Gastrocnemius medialis (tissue), 4 donors: ENCODE measurements at regions not wholly inside any gene's neighbourhood (a gene's known extent, or its start where the extent isn't known, plus 50 kb on each side); places are given as distances from the start of the nearest gene placed in this dataset.

Experiments
- ATAC-seq, 2 donors: fragments of 150-250 bp; one replicate each; pipeline ENCODE4 v1.9.1; 2016
- DNase-seq, 2 donors: peaks; one replicate each; pipeline ENCODE4 v3.0.0-alpha.2; 2019
- H3K27ac ChIP-seq, 4 donors: fragments of 200-600 bp; sonication (generic); 1 replicate in 1 of 4; 2 replicates in 3 of 4; pipeline ENCODE4 v1.5.1; 2016 to 2018; ENCODE audit warnings: mild to moderate bottlenecking in 2 of 4, moderate library complexity in 1 of 4
- H3K27me3 ChIP-seq, 3 donors: fragments of 200-600 bp; sonication (generic) in 2 of 3; 1 replicate in 1 of 3; 2 replicates in 2 of 3; pipeline versions ENCODE4 v1.5.1 to v1.6.0; 2016 to 2019; ENCODE audit warnings: mild to moderate bottlenecking in 1 of 3, moderate library complexity in 1 of 3
- H3K36me3 ChIP-seq, 2 donors: fragments of 200-600 bp; sonication (generic) in 1 of 2; one replicate each; pipeline ENCODE4 v1.5.1; 2017 to 2018
- H3K4me1 ChIP-seq, 2 donors: fragments of 200-600 bp; sonication (generic) in 1 of 2; one replicate each; pipeline ENCODE4 v1.5.1; 2016 to 2017; ENCODE audit warnings: mild to moderate bottlenecking in 2 of 2
- H3K4me3 ChIP-seq, 4 donors: fragments of 200-600 bp; sonication (generic) in 3 of 4; 1 replicate in 1 of 4; 2 replicates in 3 of 4; pipeline ENCODE4 v1.5.1; 2016 to 2019; ENCODE audit warnings: mild to moderate bottlenecking in 2 of 4
- H3K9me3 ChIP-seq, 3 donors: fragments of 200-600 bp; sonication (generic) in 2 of 3; 1 replicate in 1 of 3; 2 replicates in 2 of 3; pipeline ENCODE4 v1.5.1; 2016 to 2019
- CTCF ChIP-seq, 5 experiments: fragments of 450-650 bp in 3 of 5; fragments of 200-600 bp in 2 of 5; sonication (generic) in 2 of 5; IDR thresholded peaks in 4 of 5; conservative IDR thresholded peaks in 1 of 5; 1 replicate in 4 of 5; 2 replicates in 1 of 5; pipeline ENCODE4 v1.5.1; 2016 to 2019; ENCODE audit warnings: antibody characterized with exemption in 5 of 5, mild to moderate bottlenecking in 3 of 5, moderate library complexity in 3 of 5
- POLR2A ChIP-seq, 2 donors: fragments of 450-650 bp; IDR thresholded peaks; one replicate each; pipeline ENCODE4 v1.6.1; 2017; ENCODE audit warnings: antibody characterized with exemption in 2 of 2, mild to moderate bottlenecking in 2 of 2, moderate library complexity in 2 of 2
- in situ Hi-C, 4 donors: fragments of 200-750 bp; cut with MboI; loops; one replicate each; pipeline versions ENCODE4 v1.15.0 to v1.8.0; 2017; ENCODE audit warnings: low sequenced_read_pairs in 4 of 4
- intact Hi-C: fragments of 100-400 bp; cut with DNase I; formaldehyde crosslinking; loops from one replicate; pipeline ENCODE4 v1.15.1; 2023; ENCODE audit warnings: low total_unique reads

- H3K27me3 ChIP-seq = no peaks in the 10 kb centered on the region
- H3K9me3 ChIP-seq = no peaks in the 10 kb centered on the region
- in situ Hi-C loops (no loop called here), intact Hi-C loops (no loop called here)
- H3K36me3 ChIP-seq = no peaks in the 10 kb centered on the region
- no peak for DNase-seq
- no peak overlapping the region for H3K4me3 ChIP-seq
- no peak for TF ChIP-seq CTCF (IDR thresholded peaks at IDR 0.05 in 4 of 5, conservative IDR thresholded peaks at IDR 0.05 in 1 of 5)
- no peak for TF ChIP-seq POLR2A (IDR thresholded peaks at IDR 0.05)
- H3K27ac ChIP-seq = no peak overlapping the region
- H3K4me1 ChIP-seq = no peaks in the 10 kb centered on the region
- ATAC-seq = no peak
Observed at GRCh38 chr16:55982597-55982996, 107.4 kb upstream of the CES5A start.

- intact Hi-C loops (no loop called here), in situ Hi-C loops (no loop called here)
- no peak overlapping the region for H3K4me3 ChIP-seq
- ATAC-seq (no peak), DNase-seq (no peak)
- H3K27me3 ChIP-seq = no peaks in the 10 kb centered on the region
- no peaks in the 10 kb centered on the region for H3K9me3 ChIP-seq
- no peaks in the 10 kb centered on the region for H3K4me1 ChIP-seq
- no peak overlapping the region for H3K27ac ChIP-seq
- TF ChIP-seq POLR2A (IDR thresholded peaks at IDR 0.05) (no peak), CTCF (IDR thresholded peaks at IDR 0.05 in 4 of 5, conservative IDR thresholded peaks at IDR 0.05 in 1 of 5) (no peak)
- H3K36me3 ChIP-seq = no peaks in the 10 kb centered on the region
Observed at GRCh38 chr16:55981557-55981956, 106.4 kb upstream of the CES5A start.

GRCh38 chr16:55976815-55977214 lies 101.6 kb upstream of the CES5A start:
- DNase-seq = no peak
- Histone ChIP-seq H3K27me3 (no peaks in the 10 kb centered on the region), H3K4me3 (no peak overlapping the region), H3K9me3 (no peaks in the 10 kb centered on the region), H3K4me1 (no peaks in the 10 kb centered on the region), H3K27ac (no peak overlapping the region), H3K36me3 (no peaks in the 10 kb centered on the region)
- ATAC-seq = no peak
- no peak for TF ChIP-seq POLR2A (IDR thresholded peaks at IDR 0.05)
- TF ChIP-seq CTCF (IDR thresholded peaks at IDR 0.05 in 4 of 5, conservative IDR thresholded peaks at IDR 0.05 in 1 of 5) = no peak
- intact Hi-C loops (no loop called here), in situ Hi-C loops (no loop called here)

GRCh38 chr16:55971447-55971846 lies 96.3 kb upstream of the CES5A start:
- no peaks in the 10 kb centered on the region for H3K36me3 ChIP-seq
- DNase-seq (no peak), ATAC-seq (no peak)
- intact Hi-C loops (no loop called here), in situ Hi-C loops (no loop called here)
- no peak overlapping the region for H3K27ac ChIP-seq
- H3K9me3 ChIP-seq = no peaks in the 10 kb centered on the region
- no peaks in the 10 kb centered on the region for H3K4me1 ChIP-seq
- TF ChIP-seq POLR2A (IDR thresholded peaks at IDR 0.05) = no peak
- H3K4me3 ChIP-seq = no peak overlapping the region
- H3K27me3 ChIP-seq = no peaks in the 10 kb centered on the region

- Histone ChIP-seq H3K9me3 (no peaks in the 10 kb centered on the region), H3K27ac (no peak overlapping the region), H3K27me3 (no peaks in the 10 kb centered on the region), H3K4me3 (no peak overlapping the region), H3K36me3 (no peaks in the 10 kb centered on the region), H3K4me1 (no peaks in the 10 kb centered on the region)
- ATAC-seq = no peak
- TF ChIP-seq CTCF (IDR thresholded peaks at IDR 0.05 in 4 of 5, conservative IDR thresholded peaks at IDR 0.05 in 1 of 5) (no peak), POLR2A (IDR thresholded peaks at IDR 0.05) (no peak)
- in situ Hi-C loops (loop anchor here in 1 of 4 donors (10.0 kb wide), 1 partner anchor 57 kb away; no protein-coding TSS in a partner anchor), intact Hi-C loops (no loop called here)
- no peak for DNase-seq
Observed at GRCh38 chr16:55968221-55968620, 93.0 kb upstream of the CES5A start.
